CD4-positive, alpha-beta T cell treated with Interleukin-1 beta for 1 hour (primary cell): ENCODE measurements at regions not wholly inside any gene's neighbourhood (a gene's known extent, or its start where the extent isn't known, plus 50 kb on each side); places are given as distances from the start of the nearest gene placed in this dataset.
"Not testable (repeated sequence)": the region's sequence is repeated elsewhere in the genome, so short reads cannot be mapped to it uniquely, and the experiment has no call there.

ENCODE experiments used
- DNase-seq, 2 donors: peaks; one replicate each; pipeline ENCODE4 v3.0.0-alpha.2; 2020 to 2022

GRCh38 chr3:177607589-177607988, 410.3 kb upstream of the TBL1XR1 start:
- no peak for DNase-seq

GRCh38 chr3:177608443-177608842, 411.2 kb upstream of the TBL1XR1 start:
- no peak for DNase-seq

DNA sequence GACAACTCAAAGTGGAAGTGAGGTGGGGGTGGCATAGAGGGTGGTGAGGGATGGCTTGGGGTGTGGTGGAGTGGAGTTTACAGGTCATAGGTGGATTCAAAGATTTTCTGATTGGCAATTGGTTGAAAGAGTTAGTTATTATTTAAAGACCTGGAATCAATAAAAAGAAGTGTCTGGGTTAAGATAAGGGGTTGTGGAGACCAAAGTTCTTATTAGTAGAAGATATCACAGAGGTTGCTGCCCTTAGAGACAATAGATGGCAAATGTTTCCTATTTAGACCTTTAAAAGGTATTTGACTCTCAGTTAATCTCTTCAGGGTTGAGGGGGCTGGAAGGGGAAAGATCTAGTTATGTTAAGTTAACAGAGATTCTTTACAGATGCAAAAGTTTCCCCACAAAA, 412.3 kb upstream of the TBL1XR1 start:
- no peak for DNase-seq

DNA sequence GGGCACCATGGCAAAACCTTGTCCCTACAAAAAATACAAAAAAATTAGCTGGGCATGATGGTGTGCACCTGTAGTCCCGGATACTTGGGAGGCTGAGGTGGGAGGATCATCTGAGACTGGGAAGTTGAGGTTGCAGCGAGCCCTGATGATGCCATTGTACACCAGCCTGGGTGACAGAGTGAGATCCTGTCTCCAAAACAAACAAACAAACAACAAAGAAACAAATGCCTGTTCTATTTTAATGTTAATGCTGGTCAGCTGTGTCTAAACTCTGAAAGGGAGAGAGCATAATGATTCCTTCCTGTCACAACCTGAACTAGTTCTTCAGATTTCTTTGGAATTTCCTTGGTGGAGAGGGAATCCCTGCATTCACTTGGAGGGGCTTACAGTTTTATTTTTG, 413.0 kb upstream of the TBL1XR1 start:
- no peak for DNase-seq

DNA sequence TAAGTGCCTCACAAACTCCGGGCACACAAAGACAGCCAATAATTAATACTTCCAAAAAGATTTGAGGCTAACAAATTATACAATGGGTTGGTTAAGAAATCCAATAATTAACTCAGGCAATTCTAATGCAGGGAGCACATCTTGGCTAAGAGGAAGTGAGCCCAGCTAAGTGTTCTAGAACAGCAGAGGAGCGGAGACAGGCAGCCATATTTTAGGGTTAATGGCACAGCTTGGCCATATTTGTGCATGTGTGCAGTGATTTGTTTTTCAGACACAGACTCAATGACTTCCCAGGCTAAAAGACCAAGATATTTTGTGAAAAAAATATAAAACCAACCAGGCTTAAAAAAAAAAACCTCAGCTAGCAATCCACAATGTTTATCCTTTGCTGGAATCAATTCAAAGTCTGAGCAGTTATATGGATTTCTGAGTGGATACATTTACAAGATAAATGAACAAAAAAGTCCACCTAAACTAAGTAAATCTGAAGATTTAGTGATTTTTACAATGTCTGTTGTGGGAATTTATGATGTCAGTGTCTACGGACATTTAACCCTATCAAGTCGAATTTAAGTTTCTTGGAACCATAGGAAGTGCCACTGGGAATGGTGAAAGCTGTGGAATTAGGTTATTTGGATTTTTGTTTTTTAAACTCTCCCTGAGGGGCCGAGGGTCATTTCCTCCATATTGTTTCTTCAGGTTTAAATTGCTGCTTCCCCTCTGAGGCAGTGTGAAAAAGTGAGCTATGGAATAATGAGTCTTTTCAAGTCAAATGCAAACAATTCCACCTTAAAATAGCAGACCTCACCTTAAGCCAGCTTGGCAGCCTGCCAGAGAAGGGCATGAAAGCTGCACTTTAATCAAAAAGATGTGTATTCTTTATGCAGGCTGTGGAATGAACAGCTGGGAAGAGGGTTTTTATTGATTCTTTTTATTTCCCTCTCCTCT, 413.7 kb upstream of the TBL1XR1 start:
- DNase-seq = no peak

DNA sequence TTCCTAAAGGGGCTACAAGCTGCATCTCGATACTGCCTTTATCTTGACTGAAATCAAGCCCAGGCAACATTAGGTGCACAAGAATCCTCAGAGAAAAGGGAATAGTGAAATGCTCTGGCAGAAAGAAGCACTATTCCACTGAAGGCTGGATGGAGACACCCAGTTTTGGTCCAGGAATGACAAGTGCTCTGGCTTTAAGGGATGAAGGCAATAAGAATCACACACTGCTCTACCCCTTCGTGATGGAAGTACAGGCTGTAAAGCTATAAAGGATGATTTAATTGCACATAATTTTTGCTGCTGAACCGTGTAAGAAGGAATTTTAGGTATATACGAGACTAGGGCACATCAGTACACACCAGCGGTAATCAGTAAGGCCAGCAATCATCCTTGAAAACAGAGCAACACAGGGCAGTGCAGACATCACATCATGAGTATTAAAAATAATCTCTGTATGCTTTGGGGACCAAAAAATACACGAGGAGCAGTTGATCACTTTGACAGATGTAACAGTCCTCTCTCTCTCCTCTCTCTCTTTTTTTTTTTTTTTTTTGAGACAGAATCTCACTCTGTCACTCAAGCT, 414.6 kb upstream of the TBL1XR1 start:
- no peak for DNase-seq

DNA sequence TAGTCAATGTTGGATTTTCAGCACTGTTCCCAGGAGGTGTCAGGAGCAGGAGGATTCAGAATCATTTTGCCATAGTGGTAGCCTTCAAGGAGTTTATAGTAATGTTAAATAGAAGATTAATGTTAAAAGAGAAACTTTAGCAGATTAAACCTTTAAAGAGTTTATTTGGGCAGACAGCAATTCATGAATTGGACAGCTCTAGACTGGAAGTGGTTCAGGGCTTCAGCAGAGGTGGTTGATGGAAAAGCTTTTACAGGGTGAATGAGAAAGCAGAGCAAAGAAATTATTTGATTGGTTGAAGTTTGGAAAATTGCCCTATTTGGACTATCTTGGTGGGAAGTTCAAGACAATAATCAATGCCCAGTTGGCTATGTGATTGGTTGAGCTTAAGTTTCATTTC, 416.6 kb upstream of the TBL1XR1 start:
- no peak for DNase-seq

- DNase-seq = peak in 1 of 2 donors; percentile 36
These were observed 417.7 kb upstream of the TBL1XR1 start for GRCh38 chr3:177615015-177615414.

GRCh38 chr3:177618873-177619733, 421.8 kb upstream of the TBL1XR1 start:
- DNase-seq = no peak

- no peak for DNase-seq
These were observed 422.8 kb upstream of the TBL1XR1 start for GRCh38 chr3:177620073-177620472.

DNA sequence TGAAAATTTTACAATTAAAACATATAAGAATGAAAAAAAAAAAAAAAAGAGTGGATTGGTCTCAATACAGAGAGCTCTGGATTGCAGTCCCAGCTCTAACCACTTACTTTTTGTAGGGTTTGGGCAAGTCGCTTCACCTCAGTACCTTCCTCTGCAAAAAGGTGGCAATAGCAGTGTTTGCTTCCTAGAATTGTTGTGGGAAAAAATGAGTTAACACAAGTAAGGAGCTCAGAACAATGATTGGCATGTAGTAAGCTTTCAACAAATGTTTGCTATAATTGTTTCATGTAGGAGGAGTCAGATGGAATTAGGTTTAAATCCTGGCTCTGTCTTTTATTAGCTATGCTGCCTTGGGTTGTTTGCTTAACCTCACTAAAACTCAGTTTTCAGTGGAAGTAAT, 425.2 kb upstream of the TBL1XR1 start:
- DNase-seq = no peak

GRCh38 chr3:177622982-177623617, 425.8 kb upstream of the TBL1XR1 start:
- DNase-seq = no peak

DNA sequence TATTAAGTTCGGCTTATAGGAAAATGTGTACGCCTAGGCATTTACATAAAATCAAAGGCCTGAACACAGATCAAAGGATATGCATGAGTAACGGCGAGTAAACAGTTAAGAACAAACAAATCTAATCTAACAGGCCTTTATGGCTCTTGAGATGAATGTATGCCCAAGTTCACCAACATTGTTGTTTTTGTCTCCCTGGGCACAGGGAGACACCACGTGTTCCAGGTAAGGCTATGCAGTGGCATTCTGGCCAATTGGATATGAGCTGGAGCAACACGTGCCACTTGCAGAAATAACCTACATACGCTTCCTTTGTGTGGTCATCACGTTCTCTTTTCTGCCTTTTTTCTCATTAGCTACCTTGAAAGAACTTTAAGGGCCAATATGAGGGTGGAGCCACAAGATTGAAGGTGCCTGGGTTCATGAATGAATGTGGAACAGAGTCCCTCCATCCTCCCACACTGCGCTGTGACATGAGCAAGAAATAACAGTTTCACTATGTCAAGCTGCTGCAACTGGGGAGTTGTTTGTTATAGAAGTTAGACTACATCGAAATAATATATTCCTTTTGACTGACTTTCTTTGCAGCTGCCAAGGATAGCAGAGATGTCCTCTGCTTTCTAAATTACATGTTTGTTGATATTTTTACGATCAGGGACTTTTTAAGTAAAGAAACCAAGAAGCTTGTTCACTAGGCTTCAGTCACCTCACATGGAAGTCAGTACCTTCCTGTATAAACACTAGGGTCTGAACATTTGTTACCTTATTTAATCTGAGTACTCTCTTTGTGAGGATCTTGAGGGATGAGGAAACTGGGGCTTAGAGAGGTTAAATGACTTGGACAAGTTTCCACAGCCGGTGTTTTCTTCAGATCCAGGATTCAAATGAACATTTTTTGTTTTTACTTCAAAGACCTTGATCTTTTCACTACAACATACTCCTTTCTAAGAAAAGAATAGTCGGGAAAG, 427.5 kb upstream of the TBL1XR1 start:
- peak; percentile 35 to 47 for DNase-seq

DNA sequence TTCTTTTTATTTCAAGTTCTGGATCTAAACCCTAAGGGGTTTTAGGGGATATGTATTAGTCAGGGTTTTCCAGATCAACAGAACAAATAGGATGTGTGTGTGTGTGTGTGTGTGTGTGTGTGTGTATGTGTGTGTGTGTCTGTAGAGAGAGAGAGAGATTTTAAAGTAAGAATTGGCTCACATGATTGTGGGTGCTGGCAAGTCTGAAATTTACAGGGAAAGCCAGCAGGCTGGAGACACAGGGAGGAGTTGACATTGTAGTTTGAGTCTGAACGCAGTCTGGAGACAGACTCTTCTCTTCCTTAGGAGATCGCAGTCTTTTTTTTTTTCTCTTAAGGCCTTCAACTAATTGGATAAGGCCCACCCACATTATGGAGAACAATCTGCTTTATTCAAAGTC, 428.8 kb upstream of the TBL1XR1 start:
- DNase-seq = no peak

GRCh38 chr3:177628095-177628719, 430.9 kb upstream of the TBL1XR1 start:
- not testable (repeated sequence) for DNase-seq

DNA sequence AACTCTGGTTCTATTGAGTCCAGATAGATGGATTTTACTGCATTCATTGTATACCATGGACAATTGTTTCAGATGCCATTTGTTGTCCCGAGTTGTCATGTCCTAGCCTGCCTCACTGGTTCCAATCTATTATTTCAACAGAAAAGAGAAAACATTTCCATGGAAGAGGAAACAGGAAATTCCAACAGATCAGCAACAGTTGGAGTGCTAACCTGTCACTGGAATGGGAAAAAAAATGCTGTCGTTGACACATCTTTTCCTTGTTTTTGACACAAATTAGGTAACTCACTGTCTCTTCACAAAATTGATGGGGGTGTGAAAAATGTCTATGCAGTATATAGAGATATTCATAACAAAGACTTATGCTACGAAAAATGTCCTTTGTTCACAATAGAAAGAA, 432.0 kb upstream of the TBL1XR1 start:
- no peak for DNase-seq

- no peak for DNase-seq
These were observed 436.5 kb upstream of the TBL1XR1 start for GRCh38 chr3:177633671-177634207.

DNA sequence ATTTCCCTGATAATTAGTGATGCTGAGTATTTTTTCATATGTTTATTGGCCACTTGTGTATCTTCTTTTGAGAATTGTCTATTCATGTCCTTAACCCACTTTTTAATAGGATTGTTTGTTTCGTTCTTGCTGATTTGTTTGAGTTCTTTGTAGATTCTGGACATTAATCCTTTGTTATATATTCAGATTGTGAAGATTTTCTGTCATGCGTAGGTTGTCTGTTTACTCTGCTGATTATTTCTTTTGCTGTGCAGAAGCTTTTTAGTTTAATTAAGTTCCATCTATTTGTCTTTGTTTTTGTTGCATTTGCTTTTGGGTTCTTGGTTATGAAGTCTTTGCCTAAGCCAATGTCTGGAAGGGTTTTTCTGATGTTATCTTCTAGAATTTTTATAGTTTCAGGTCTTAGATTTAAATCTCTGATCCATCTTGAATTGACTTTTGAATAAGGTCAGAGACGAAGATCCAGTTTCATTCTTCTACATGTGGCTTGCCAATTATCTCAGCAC, 438.4 kb upstream of the TBL1XR1 start:
- DNase-seq = not testable (repeated sequence)

DNA sequence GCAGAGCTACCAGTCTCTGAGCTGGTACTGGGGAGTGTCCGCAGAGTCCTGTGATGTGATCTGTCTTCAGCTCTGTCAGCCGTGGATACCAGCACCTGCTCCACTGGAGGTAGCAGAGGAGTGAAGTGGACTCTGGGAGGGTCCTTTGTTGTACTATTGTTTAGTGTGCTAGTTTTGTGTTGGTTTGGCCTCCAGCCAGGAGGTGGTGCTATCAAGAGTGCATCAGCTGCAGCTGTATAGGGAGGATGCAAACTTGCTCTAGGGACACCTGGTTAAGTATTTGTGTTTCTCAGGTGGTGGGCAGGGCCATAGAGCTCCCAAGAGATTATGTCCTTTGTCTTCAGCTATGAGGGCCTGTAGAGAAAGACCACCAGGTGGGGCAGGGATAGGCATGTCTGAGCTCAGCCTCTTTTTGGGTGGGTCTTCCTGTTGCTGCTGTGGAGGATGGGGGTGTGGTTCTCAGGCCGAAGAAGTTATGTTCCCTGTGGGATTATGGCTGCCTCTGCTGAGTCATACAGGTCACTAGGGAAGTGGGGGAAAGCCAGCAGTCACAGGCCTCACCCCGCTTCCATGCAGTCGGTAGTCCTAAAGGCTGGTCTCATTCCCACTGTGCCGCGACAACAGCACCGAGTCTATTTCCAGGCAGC, 443.2 kb upstream of the TBL1XR1 start:
- no peak for DNase-seq

- no peak for DNase-seq
These were observed 443.9 kb upstream of the TBL1XR1 start for GRCh38 chr3:177641206-177641605.
